Inferior parietal cortex (tissue), 1 donor: ENCODE measurements at regions not wholly inside any gene's neighbourhood (a gene's known extent, or its start where the extent isn't known, plus 50 kb on each side); places are given as distances from the start of the nearest gene placed in this dataset.
"Not testable (repeated sequence)": the region's sequence is repeated elsewhere in the genome, so short reads cannot be mapped to it uniquely, and the experiment has no call there.

Source experiments
- DNase-seq: peaks from one replicate; pipeline ENCODE4 v3.0.0-alpha.2; 2016; ENCODE audit errors: extremely low spot score

DNA sequence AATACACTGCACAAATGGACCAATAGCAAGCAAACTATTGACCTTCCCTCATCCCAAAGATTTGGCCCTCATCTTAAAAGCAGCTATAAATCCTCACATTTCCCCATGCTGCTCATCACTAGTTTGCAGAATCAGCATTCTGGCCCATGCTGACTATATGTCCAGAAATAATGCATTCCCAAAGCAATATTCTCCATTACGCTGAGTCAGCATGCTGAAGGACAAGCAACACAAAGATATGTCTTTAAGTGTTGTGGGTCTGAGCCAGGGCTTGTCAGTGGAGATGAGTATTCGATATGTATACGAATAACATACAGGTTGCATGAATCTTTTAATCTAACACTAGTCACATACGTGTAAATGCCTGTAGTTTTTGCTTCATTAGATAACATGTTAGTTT is 1045.0 kb upstream of the DDX18 start:
- no peak for DNase-seq

DNA sequence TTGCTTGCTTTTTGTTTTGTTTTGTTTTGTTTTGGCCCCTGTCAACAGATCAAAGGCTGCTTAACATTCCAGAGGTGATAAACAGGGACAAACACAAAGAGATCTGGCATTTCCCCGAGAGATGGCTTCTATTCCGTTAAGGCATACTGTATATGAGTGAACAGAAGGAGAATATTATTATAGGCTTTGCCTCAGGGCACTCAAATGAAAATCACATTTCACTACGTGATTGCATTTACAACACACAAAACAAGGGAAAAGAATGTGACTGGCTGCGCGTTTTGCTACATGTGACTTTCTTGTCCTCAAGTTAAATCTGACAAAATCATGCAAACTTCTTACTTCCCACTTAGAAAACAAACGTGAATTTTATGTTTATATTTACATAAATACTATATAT is 1037.9 kb upstream of the DDX18 start:
- DNase-seq: no peak

DNA sequence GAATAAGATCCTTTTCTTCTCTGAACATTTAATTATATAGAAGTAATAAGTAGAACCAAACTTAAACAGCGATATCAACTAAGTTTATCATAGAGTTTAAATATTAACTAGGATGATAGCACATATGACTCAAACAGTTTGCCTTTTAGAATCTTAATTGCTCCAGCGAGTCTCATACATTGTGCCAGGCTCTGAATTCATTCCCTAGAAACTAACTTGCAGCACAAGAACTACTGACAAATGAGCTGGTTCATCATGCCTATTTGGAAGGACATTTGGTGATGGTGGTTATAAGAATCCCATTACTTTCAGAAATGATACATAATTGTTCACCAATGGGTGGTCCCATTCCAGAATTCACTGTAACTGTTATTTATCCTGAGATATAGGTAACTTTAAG is 1026.6 kb upstream of the DDX18 start:
- DNase-seq: no peak

DNA sequence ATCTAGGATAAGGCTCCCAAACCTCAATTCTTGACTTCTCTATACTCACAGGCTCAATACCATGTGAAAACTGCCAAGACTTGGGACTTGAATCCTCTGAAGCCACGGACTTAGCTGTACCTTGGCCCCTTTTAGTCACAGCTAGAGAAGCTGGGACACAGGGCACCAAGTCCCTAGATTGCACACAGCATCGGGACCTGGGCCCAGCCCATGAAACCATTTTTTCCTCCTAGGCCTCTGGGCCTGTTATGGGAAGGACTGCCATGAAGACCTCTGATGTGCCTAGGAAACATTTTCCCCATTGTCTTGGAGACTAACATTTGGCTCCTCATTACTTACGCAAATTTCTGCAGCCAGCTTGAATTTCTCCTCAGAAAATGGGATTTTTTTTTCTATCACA is 1011.8 kb upstream of the DDX18 start:
- DNase-seq: no peak

DNA sequence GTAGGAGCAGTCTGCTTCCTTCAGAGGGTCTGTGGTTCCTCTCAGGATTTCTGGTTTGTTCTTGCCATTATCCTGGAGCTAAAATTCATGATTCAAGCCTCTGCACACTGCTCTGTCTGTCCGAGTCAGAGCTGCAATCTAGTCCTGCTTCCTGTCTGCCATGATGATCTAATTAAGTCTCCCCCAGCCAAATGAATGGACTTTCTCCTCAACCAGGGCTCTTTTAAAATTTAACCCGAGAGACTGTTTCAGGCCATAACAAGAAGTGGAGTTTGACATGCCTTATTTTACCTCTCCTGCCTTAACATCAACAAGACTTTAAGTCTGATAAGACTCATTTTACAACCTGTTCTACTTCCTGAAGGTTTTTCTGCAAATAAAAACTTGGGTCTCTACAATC is 1009.6 kb upstream of the DDX18 start:
- DNase-seq: no peak

DNA sequence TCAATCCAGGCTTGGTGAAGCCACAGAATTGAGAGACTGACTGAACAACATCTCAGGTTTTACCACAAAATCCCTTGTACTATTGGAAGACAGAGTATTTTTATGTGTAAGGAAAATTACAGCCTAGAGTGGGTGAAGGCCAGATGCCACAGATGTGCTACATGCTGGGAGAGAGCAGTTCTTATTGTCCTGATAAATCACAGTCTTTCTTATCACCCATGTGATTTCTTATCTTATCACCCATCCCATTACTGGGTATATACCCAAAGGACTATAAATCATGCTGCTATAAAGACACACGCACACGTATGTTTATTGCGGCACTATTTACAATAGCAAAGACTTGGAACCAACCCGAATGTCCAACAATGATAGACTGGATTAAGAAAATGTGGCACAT is 1008.0 kb upstream of the DDX18 start:
- DNase-seq: not testable (repeated sequence)

DNA sequence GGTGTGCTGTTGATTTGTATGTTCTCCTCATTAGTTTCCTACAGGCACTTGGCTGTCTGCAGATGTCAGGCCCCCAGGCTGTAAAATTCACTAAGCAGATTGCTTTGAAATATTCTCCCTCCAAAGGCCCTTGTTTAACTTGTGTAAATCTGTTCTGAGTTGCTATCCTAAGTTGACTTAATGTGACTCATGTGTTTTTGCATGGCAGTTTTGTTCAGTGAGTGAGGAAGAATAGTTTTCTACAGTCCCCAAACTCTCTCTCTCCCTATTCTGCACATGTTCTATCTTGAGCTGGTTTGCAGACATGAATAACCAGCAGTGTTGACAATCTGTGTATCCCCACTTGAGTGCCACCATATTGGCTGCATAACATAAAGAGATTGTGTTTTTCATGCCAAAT is 1005.4 kb upstream of the DDX18 start:
- DNase-seq: no peak

DNA sequence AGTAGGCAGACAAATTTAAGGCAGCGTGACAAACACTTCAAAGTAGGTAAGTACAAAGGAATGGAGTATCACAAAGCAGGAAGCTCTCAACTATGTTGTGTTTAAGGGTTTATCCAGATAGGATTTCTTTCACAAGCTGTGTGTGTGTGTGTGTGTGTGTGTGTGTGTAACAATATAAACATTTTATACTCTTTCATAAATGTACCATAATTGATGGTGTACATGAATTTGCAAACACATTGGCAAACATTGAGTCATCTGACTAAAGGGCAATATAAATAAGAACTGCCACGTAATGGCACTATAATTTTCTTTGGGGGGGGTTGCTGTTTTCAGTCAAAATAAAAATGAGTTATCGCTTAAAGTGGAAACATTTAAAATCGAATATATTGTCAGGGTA is 1004.4 kb upstream of the DDX18 start:
- no peak for DNase-seq

DNA sequence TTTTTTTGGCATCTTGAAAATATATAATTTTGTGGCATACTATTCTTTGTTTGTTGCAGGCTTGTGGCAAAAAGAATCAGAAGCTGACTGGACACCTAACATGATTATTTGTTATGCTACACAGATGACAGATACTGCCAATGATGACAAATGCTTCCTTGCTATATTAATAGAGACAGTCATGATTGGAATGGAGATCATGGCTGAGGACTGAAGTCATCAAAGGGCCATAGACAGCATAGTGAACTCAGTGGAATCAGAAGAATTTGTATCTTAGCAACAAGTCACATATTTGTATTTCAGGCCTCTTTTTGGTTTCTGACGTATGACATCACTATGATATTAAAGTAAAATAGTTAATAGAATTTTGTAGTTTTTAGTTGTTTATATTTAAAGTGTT is 1003.8 kb upstream of the DDX18 start:
- DNase-seq: no peak

DNA sequence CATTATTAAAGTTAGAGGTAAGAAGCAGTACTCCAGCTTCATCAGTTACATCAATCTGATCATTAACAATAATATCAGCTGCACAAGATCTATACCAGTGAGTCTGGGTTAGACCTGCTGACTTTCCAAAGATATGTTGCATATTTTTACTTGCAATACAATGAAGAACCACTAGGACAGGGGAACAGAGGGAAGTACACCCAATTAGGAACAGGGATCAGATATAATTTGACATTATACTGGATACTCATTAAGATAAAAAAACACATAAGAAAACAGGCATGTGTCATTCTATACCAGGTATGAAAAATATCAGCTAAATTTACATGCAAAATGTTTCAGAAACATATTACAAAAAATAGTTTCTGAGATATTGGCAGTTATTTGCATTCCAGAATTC is 995.1 kb upstream of the DDX18 start:
- no peak for DNase-seq

DNA sequence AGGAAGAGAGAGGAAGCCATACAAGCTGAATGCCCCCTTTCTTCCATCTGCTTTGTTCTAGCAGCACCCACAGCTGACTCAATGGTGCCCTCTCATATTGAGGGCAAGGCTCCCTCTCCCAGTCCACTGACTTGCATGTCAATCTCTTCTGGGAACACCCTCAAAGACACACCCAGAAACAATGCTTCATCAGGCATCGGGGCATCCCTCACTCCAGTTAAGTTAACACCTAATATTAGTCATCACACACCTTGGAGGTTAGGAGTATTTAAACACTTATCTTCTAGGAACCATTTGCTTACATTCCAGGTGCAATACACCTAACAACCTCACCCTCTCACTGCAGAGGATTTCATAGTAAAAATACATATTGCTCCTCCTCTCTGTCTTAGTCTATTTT is 993.5 kb upstream of the DDX18 start:
- no peak for DNase-seq

DNA sequence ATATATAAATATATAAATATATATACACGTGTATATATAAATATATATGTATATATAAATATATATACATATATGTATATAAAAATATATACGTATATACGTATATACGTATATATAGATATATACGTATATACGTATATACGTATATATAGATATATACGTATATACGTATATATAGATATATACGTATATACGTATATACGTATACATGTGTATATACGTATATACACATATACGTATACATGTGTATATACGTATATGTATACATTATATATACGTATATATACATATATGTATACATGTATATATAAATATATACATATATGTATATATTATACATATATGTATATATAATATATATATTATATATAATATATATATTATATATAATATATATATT is 984.9 kb upstream of the DDX18 start:
- DNase-seq: not testable (repeated sequence)

DNA sequence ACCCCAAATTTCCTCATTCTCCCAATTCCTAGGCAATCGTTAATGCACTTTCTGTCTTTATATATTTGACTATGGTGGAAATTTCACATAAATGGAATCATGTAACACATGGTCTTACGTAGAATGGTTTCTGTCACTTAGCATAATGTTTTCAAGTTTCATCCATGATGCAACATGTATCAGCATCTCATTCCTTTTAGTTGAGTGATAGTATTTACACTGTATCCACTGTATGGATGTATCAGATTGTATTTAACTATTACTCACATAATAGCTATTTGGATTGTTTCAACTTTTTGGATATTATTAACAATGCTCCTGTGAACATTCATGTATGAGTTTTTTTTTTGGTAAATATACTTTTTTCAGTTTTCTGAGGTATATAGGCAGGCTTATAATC is 982.3 kb upstream of the DDX18 start:
- no peak for DNase-seq

DNA sequence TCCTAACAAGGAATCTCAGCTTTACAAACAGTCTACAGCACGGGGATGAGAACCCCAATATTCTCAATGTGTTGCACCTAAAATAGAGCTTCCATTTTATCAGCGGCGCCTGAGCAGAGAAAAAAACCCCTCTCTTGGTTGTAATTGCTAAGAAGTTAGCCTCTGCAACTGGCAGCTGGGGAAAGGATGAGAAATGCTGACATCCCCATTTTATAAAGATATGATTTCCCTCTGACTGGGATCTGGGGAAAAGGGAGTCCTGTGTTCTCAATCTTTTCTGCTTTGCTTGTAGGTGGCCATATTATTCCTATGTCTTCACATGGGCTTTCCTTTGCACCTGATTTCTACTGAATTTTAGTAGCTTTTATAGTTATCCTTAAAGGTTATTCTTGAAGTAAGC is 981.4 kb upstream of the DDX18 start:
- DNase-seq: no peak

DNA sequence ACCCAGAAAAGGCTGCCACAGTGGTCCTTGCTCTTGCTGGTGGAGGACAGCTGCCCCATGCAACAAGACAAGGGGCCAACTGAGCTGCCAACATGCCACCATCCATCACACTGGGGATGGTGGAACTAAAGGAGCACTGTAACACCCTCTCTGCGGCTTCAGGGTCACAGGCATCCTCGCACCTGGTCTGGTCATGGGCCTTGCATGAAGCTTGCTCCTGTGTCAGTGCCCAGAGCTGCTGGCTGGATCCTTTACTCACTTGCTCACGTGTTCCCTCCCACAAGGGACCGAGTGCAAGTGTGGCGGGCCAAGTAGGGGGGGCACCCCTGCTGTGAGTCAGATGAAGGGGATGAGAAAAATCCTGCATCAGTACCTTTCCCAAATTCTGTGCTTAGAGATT is 972.3 kb upstream of the DDX18 start:
- DNase-seq: no peak

DNA sequence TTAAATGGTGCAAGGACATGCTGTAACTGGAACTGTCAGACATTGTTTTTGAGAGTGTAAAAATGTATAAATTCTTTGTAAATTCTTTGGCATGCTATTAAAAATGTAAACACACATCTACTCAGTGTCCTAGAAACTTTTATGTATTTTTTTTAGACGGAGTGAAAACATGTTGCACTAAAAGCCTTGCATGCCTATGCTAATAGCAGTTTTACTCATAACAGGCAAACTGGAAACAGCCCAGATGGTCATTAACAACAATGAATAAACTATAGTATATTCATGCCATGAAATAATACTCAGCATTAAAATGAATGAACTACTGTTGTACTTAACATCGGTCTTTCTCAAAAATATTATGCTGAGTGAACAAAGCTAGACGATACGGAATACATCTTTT is 954.8 kb upstream of the DDX18 start:
- no peak for DNase-seq

DNA sequence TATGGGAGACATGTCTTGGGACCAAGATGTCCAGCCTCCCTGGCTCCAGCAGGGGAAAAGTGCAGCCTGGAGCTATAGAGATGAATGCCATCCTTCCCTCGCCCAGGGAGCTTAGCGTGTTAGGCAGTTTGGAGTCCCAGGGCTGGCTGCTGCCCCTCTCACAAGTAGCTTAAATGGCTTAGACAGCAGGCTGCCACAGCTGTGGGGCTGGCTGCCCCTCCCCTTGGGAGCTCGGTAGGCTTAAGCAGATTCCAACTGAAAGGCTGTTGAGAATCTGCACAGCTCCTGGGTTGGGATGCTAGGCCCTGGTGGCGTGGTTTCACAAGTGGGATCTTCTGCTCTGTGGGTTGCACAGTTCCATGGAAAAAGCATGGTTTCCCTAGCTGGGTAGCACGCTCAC is 940.5 kb upstream of the DDX18 start:
- DNase-seq: no peak

DNA sequence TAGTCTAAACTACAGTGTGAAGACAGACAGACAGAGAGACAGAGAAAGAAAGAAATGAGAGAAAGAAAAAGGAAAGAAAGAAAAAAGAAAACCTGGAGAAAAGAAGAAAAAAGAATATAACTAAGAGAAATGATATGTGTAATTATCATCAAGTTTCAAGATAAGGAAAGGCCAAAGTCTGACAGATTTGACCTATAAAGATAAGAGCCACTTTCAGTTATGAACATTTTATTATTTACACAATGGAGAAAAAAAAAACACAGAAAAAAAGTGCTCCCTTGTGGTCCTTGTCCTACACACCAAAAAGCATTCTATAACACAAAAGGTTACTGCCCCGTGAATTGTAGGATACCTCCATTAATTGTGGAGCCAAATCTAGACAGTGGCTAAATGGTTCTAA is 937.2 kb upstream of the DDX18 start:
- DNase-seq: no peak

DNA sequence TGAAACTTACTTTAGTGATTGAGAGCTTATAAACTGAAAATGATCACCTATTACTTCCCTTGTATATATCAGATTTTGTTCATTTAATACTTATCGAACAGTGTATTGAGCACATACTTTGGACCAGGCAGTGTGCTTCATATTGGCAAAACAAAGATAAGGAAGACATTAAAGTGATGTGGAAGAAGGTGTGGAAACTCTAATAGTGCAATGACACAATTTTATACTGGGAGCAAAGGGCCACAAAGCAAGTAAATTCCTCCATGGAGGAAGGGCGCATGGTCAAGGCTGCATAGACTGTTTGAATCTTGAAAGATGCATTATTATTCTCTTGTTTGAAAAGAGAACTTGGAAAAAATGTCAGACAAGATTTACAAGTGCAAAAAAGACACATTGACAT is 936.5 kb upstream of the DDX18 start:
- DNase-seq: no peak

DNA sequence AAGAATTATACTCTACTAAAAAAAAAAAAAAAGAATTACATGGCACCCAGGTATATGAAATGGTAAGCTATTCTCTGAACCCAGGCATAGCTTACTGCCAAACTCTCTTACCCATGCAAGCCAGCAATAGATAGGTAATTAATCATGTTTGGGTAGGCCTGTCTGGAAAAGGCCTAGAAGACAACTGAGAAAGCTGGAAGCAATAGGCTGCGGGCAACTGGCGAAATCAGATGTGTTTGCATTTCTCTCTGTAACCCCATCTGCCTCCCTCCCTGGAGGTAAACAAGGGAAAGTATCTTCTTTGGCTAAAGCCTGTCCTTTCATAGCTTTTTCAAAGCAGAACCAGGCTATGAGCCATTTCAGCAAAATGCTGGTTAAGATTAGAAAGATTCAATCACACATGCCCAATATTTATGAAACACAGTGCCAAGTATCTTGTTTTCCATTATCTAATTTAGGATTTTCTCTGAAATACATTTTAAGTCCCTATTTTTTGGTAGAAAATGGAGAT is 934.8 kb upstream of the DDX18 start:
- no peak for DNase-seq

DNA sequence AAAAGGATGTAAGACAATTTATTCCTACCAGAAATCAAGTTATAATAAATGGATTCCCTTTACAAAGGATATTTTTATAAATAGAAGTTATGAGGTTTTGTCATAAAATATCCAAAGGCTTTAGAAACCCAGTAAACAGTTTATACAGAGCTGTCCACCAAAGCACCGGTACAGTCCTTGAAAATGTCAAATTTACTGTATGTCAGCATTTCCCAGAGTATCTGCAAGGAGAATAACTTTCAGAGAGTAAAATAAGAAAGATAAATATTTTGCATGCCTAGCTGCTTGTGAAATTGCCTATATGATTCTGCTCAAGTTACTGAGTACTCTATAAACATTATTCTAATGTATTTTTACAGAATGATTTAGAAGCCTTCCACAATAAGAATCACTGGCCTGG is 923.3 kb upstream of the DDX18 start:
- DNase-seq: no peak

DNA sequence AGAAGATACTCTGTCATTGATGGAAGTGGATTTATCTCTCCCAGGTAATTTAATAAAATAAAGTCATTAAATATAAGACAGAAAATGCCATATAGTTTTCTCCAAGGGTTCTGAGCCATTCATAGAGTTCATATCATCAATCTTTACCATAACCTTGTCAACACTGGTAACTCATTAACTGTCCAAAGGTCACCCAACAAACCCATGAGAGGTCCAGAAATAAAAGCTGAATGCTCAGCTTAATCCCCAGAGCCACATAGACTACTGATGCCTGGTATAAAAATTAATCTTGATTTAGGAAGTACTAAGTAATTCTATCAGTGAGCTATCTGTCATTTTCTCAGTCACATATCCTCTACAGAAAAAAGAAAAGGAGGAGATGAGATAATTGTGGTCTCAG is 903.0 kb upstream of the DDX18 start:
- no peak for DNase-seq

DNA sequence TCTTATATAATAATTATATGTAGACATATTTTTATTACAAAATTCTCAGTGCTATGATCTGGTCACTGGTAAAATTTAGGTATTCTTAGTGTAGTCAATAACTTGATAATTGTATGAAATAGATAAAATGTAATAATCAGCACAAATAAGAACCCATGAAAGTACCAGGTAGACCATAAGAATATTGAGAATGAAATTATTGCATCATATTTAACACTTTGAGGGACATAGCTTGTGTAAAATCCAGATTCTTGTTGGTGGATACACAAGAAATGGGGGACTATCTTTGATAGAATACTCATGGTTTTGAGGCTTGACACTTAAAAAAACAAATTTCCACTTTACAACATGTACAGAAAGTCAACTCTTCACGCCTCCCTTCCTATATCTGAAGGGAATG is 898.8 kb upstream of the DDX18 start:
- no peak for DNase-seq

DNA sequence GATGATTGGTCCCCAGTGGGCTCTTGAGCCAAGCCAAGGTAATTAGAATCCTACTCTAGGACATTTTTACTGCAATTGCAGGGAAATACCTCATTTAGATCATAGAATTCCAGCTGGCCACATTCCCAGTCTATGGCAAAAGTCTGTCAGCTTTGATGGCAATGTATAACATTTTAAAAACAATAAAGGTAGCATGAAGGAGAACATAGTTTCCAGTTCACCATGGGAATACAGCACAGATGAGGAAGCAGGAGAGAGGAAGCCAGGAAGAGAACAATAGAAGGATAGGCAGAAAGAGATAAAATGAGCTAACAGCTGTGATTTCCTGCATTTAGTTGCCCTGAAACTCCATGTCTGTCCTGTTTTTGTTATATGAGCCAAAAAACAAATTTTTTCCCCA is 897.3 kb upstream of the DDX18 start:
- DNase-seq: no peak

DNA sequence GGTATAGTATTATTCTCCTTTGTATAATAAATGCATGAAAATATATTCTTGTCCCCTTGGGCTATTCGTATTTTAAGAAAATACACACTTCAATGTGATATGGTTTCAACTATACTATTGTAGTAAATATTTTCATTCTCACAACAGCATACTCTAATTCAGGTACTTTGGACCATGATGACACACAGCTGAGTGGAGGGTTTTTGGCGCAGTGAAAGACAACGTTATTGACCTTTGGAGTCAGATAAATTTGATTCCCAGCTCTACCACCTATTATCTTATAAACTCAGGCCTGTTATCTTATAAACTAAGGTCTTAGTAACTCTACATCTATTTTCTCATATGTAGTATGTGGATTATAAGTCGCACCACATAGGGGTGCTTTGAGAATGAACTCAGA is 895.9 kb upstream of the DDX18 start:
- DNase-seq: no peak
